ENCODE measurements at regions not wholly inside any gene's neighbourhood (a gene's known extent, or its start where the extent isn't known, plus 50 kb on each side); places are given as distances from the start of the nearest gene placed in this dataset.
"Not testable (repeated sequence)": the region's sequence is repeated elsewhere in the genome, so short reads cannot be mapped to it uniquely, and the experiment has no call there.

GRCh38 chr21:28568692-28569091 is 424.0 kb downstream of the LTN1 start:
- no peak for DNase-seq (ENCODE audit: low read depth in 1 of 2, low spot score in 1 of 2)
- Histone ChIP-seq H3K4me1 (ENCODE audit: low read depth) (no peaks in the 10 kb centered on the region), H3K36me3 (no peaks in the 10 kb centered on the region), H3K4me3 (no peak overlapping the region), H3K9me3 (ENCODE audit: low read depth) (no peaks in the 10 kb centered on the region), H3K27ac (no peak overlapping the region), H3K27me3 (no peaks in the 10 kb centered on the region)
- TF ChIP-seq CTCF (IDR thresholded peaks at IDR 0.05; ENCODE audit: low read depth, low read length): no peak

- not testable (repeated sequence) for DNase-seq (ENCODE audit: low read depth in 1 of 2, low spot score in 1 of 2); H3K27me3 ChIP-seq; H3K36me3 ChIP-seq; H3K27ac ChIP-seq; H3K9me3 ChIP-seq (ENCODE audit: low read depth); H3K4me3 ChIP-seq; H3K4me1 ChIP-seq (ENCODE audit: low read depth)
Measured at GRCh38 chr21:28563933-28564332, 428.7 kb downstream of the LTN1 start.

GRCh38 chr21:28561772-28562171 is 430.9 kb downstream of the LTN1 start:
- no peak overlapping the region for H3K4me3 ChIP-seq
- no peak for DNase-seq (ENCODE audit: low read depth in 1 of 2, low spot score in 1 of 2)
- no peak for TF ChIP-seq CTCF (IDR thresholded peaks at IDR 0.05; ENCODE audit: low read depth, low read length)
- no peaks in the 10 kb centered on the region for H3K27me3 ChIP-seq
- no peaks in the 10 kb centered on the region for H3K36me3 ChIP-seq
- H3K27ac ChIP-seq: no peak overlapping the region
- no peaks in the 10 kb centered on the region for H3K9me3 ChIP-seq (ENCODE audit: low read depth)
- H3K4me1 ChIP-seq (ENCODE audit: low read depth): no peaks in the 10 kb centered on the region

GRCh38 chr21:28554660-28555475 is 437.8 kb downstream of the LTN1 start:
- Histone ChIP-seq H3K36me3 (no peaks in the 10 kb centered on the region), H3K9me3 (ENCODE audit: low read depth) (no peaks in the 10 kb centered on the region), H3K27me3 (no peaks in the 10 kb centered on the region), H3K4me3 (no peak overlapping the region), H3K4me1 (ENCODE audit: low read depth) (no peaks in the 10 kb centered on the region), H3K27ac (no peak overlapping the region)
- peak in 1 of 2 donors; percentile 54 for DNase-seq (ENCODE audit: low read depth in 1 of 2, low spot score in 1 of 2)
- TF ChIP-seq CTCF (IDR thresholded peaks at IDR 0.05; ENCODE audit: low read depth, low read length): no peak

- H3K4me3 ChIP-seq: no peak overlapping the region
- H3K36me3 ChIP-seq: no peaks in the 10 kb centered on the region
- no peak for TF ChIP-seq CTCF (IDR thresholded peaks at IDR 0.05; ENCODE audit: low read depth, low read length)
- H3K27me3 ChIP-seq: no peaks in the 10 kb centered on the region
- DNase-seq (ENCODE audit: low read depth in 1 of 2, low spot score in 1 of 2): no peak
- no peaks in the 10 kb centered on the region for H3K9me3 ChIP-seq (ENCODE audit: low read depth)
- no peaks in the 10 kb centered on the region for H3K4me1 ChIP-seq (ENCODE audit: low read depth)
- no peak overlapping the region for H3K27ac ChIP-seq
Measured at GRCh38 chr21:28550057-28550825, 442.4 kb downstream of the LTN1 start.

GRCh38 chr21:28548291-28548690 is 444.4 kb downstream of the LTN1 start:
- Histone ChIP-seq H3K9me3 (ENCODE audit: low read depth) (no peaks in the 10 kb centered on the region), H3K27me3 (no peaks in the 10 kb centered on the region), H3K27ac (no peak overlapping the region), H3K4me1 (ENCODE audit: low read depth) (no peaks in the 10 kb centered on the region), H3K4me3 (no peak overlapping the region), H3K36me3 (no peaks in the 10 kb centered on the region)
- DNase-seq (ENCODE audit: low read depth in 1 of 2, low spot score in 1 of 2): no peak
- no peak for TF ChIP-seq CTCF (IDR thresholded peaks at IDR 0.05; ENCODE audit: low read depth, low read length)
